HG03045 (cell line): ENCODE measurements at regions not wholly inside any gene's neighbourhood (a gene's known extent, or its start where the extent isn't known, plus 50 kb on each side); places are given as distances from the start of the nearest gene placed in this dataset.
A peak's percentile ranks its signal among the peaks of the same experiment; 100 is the strongest.
"Not testable (repeated sequence)": the region's sequence is repeated elsewhere in the genome, so short reads cannot be mapped to it uniquely, and the experiment has no call there.

ENCODE experiments used
- ATAC-seq: cut with Tn5 transposase; IDR thresholded peaks from one replicate; pipeline ENCODE4 v1.9.1; 2021; ENCODE audit warnings: mild to moderate bottlenecking, moderate library complexity; ENCODE audit not compliant: unreplicated experiment

- no peak for ATAC-seq
Measured at GRCh38 chr15:70526221-70526973, 237.0 kb downstream of the UACA start.

DNA sequence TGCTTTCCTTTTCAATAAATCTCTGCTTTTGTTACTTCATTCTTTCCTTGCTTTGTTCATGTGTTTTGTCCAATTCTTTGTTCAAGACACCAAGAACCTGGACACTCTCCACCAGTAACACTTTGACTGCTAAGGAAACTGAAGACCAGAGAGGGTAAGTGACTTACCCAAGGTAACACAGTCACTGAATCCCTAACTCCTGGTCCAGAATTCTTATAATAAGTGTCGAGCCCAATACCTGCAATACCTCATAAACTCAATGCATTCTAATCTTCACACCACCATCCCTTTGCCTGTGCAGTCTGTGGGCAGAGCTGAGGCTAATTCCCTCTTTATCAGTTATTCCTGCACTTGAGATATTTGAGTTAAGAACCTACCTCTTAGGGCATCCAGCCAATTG lies 237.8 kb downstream of the UACA start:
- no peak for ATAC-seq

- no peak for ATAC-seq
Measured at GRCh38 chr15:70524470-70524869, 238.9 kb downstream of the UACA start.

- ATAC-seq: no peak
Measured at GRCh38 chr15:70523616-70524015, 239.7 kb downstream of the UACA start.

- no peak for ATAC-seq
Measured at GRCh38 chr15:70523192-70523591, 240.2 kb downstream of the UACA start.

DNA sequence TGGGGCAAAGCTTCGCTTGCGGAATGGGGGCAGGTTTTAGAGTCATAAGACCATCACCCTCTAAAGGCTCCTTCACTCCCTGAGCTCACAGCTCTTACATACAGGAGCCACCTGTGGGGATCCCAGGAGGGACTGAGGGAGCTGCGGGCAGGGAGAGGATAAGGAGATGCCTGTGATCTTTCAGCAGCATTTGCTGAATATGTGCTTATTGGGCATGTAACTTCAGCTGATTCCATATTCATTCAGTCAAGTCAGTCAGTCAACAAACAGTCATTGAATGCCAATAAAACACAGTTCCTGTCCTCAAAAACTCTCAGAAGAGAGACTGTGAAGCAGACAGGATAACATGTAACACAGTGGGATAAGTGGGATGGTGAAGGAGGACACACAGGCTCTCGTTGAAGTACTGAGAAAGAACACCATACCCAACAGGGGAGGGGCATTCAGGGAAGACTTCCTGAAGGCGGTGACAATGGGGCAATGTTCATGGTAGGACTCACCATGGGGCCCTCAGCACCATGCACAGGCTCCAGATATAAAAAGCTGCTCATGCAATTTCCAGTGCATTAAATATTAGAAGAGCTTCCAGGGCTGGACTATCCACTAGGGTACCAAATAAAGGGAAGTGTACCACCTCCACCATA lies 240.9 kb downstream of the UACA start:
- ATAC-seq: no peak

DNA sequence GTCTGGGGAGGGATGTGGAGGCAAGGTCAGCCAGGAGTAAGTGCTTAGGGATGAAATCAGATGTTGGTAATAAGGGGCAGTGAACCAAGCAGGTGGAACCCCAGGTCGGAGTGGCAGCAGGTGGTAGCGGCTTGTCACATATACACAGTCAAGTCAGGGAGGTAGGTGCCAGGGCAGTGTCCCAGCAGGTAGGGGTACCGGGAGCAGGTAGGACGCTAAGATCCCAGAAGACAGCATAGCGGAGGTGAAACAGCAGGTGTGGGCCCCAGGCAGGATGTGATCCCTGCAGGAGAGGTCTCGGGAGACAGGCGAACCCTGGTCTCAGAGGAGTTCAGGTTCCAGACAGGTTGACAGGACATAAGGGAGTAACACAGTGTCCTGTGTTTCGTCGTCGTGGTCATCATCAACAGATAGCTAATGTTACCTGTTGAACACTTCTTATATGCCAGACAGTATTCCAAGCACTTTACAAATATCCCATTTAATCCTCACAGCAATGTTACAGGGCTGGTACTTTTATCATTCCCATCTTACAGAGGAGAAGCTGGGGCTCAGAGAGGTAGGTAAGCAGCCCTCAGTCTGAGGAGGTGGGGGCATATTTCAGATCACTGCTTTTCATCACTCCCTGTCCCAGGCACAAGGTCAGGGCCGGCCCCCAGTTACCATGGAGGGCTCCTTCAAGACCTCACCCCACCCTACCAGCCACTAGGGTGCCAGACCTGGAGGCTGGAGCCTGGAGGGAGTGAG lies 241.6 kb downstream of the UACA start:
- no peak for ATAC-seq

GRCh38 chr15:70519616-70520015 lies 243.7 kb downstream of the UACA start:
- ATAC-seq: no peak

- ATAC-seq: no peak
Measured at GRCh38 chr15:70519004-70519365, 244.4 kb downstream of the UACA start.

DNA sequence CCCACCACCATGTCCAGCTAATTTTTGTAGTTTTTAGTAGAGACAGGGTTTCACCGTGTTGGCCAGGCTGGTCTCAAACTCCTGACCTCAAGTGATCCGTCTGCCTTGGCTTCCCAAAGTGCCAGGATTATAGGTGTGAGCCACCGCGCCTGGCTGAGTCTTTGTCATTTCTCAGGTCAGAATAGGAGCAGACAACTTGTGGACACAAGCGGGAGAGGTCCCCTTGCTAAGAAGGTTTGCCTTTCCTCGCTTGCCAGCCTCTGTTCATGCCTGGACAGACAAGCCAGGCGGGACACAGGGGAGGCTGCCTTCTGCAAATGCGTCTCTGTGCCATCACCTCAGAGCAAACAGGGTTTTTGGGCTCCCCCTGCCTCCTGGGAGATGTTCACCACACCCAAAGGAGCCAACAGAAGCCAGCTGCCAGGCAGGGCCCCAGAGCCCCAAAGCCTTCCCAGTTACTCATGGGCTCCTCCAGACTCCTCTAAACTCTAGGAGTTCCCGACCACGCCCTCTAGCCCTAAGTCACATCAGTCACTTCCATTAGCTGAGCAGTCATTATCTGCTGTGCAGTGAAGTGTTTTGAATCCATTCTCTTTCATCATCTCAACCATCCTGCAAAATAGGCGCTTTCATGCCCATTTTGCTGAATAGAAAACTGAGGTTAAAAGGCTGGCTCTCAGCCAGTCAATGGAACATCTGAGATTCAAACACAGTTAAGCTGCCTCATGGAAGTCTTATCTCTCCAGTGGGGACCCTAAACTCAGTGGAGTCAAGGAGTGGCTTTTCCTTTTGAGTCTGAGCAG lies 245.0 kb downstream of the UACA start:
- ATAC-seq: no peak

- no peak for ATAC-seq
Measured at GRCh38 chr15:70517194-70517590, 246.2 kb downstream of the UACA start.

DNA sequence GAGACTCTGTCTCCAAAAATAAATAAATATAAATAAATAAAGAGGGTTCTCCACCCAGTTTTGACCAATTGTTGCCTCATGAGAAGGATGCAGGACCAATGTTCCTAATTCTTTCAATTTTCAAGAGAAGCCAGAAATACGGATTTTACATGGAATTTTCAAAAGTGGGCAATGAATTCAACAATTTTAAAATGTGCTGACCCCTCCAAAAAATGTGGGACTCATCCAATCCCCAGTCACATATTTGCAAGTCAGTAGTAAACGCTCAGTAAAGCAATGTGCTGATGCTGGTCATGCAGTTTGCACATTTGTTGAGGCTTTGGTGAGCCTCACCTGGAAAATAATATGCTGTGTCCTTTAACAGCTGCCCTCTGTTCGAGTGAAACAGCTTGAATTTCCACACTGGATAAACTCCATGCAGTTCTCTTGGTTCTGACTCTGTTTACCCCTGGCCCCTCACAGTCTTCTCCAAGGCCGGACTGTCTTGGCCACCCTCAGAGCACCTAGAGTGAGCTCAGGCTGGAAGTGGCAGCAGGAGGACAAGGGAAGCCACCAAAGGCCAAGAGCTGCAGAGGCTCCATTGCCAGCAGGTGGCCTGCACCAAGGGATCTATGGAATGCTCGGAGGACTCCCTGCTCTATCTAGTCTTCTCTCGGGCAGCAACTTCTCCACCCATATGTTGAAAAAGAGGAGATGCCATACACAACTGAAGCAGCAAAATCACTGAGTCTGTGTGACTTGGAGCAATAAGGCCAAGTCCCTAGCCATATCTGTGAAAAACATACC lies 246.8 kb downstream of the UACA start:
- no peak for ATAC-seq

DNA sequence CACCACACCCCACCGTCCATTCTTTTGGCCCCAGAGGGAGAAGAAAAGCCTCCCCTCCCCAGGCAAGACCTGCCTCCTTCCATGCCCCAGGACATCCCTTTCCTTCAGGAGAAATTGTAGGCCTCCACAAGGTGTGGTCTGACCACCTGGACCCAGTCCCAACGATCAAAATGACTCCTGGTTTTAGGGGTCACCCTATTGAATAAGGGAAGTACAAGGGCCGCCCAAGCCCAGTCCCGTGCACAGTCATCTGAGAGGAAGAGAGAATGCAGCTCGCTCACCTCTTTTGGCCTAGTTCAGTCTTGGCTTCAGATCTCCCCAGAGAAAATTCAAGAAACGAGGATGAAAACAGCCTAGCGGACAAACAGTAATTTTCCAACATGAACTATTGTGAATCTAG lies 249.1 kb downstream of the UACA start:
- no peak for ATAC-seq

GRCh38 chr15:70513819-70514218 lies 249.5 kb downstream of the UACA start:
- ATAC-seq: no peak

DNA sequence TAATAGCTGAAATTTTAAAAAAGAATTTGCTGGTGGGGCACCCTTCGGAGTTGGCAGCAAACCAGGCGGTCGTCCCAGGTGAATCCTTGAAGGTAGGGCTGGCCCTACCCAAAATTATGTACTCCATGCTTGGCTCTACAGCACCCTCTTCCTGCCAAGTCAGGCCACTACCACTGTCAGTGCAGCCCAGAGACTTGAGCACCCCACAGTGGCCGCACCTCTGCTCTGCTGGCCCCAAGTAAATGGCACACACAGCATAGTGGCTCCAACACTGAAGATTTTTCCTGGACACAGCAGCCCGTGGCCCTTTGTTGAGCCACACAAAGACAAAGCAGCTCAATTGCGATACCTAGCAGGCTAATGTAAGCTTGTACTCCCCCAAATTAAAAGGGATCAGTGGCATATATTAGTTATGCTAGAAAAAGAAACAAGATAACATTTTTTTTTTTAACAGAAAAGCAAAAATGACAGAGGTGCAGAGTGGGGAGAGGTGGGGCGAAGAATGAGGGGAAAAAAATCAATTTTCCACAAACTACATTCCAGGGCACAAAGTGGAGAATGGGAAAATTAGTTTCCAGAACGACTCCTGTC lies 250.5 kb downstream of the UACA start:
- peak; percentile 69 for ATAC-seq

GRCh38 chr15:70511972-70512587 lies 251.3 kb downstream of the UACA start:
- not testable (repeated sequence) for ATAC-seq

GRCh38 chr15:70510433-70510832 lies 252.9 kb downstream of the UACA start:
- ATAC-seq: no peak

DNA sequence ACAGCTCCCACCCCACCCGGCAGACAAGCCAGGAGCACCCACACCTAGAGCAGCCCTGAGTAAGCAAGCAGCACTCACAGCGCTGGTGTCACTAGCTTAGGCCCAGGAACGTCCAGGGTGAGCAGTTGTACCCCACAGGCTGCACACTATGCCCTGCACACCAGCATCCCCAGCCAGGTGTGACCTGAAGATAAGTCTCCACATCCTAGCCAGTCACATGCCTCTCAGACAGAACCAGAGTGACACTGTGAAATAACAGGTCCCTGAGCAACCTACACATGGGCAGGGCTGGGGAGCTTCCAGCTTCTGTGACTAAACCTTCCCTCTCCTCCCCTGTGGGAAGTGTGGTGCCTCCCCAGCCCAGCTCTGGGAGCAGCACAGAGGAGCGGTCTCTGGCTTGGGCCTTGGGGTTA lies 253.6 kb downstream of the UACA start:
- ATAC-seq: no peak

DNA sequence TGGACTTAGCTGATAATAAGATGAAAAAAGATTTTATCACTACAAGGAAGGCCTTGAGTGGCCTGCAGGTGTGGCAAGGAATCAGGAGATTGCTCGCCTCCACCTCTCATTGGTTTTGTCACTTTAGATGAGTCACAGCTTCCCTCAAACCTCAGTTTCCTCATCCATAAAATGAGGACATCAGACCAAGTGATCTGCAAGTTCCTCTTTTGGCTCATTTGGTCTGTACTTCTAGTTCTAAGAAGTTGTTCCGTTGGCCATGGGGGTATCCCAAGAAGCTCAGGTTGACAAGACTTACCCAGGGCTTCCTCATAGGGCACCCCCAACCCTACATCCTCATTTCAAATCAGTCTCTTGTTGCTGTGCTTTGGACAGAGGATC lies 254.1 kb downstream of the UACA start:
- no peak for ATAC-seq
